Neural progenitor cell (in vitro differentiated cells): ENCODE measurements at regions not wholly inside any gene's neighbourhood (a gene's known extent, or its start where the extent isn't known, plus 50 kb on each side); places are given as distances from the start of the nearest gene placed in this dataset.

Source experiments
- DNase-seq: peaks from one replicate; pipeline ENCODE4 v3.0.0-alpha.2; 2016; ENCODE audit warnings: low spot score
- H2AFZ ChIP-seq: fragments of 200-600 bp; sonication (generic); replicated peaks from 2 replicates; pipeline ENCODE4 v1.6.1; 2016; ENCODE audit warnings: antibody characterized with exemption
- H3F3A ChIP-seq: fragments of 200-600 bp; sonication (generic); 2 replicates; pipeline ENCODE4 v1.6.1; 2016; ENCODE audit warnings: antibody characterized with exemption, low read depth
- H3K27ac ChIP-seq: fragments of 200-600 bp; sonication (generic); 2 replicates; pipeline ENCODE4 v1.5.1; 2016; ENCODE audit warnings: mild to moderate bottlenecking
- H3K27me3 ChIP-seq: fragments of 200-600 bp; sonication (generic); 2 replicates; pipeline ENCODE4 v1.6.1; 2016; ENCODE audit warnings: mild to moderate bottlenecking, moderate library complexity
- H3K36me3 ChIP-seq: fragments of 200-600 bp; sonication (generic); 2 replicates; pipeline ENCODE4 v1.5.1; 2016
- H3K4me1 ChIP-seq: fragments of 200-600 bp; sonication (generic); 2 replicates; pipeline ENCODE4 v1.6.1; 2016; ENCODE audit warnings: mixed run types
- H3K4me2 ChIP-seq: fragments of 200-600 bp; sonication (generic); 2 replicates; pipeline ENCODE4 v1.6.1; 2016
- H3K4me3 ChIP-seq: fragments of 200-600 bp; sonication (generic); 2 replicates; pipeline ENCODE4 v1.5.1; 2016
- H3K79me2 ChIP-seq: fragments of 200-600 bp; sonication (generic); 2 replicates; pipeline ENCODE4 v1.6.1; 2016; ENCODE audit warnings: low read depth
- H3K9ac ChIP-seq: fragments of 200-600 bp; sonication (generic); 2 replicates; pipeline ENCODE4 v1.6.1; 2016
- H3K9me3 ChIP-seq: fragments of 200-600 bp; sonication (generic); 2 replicates; pipeline ENCODE4 v1.5.1; 2016; ENCODE audit warnings: low read depth
- H4K20me1 ChIP-seq: fragments of 200-600 bp; sonication (generic); 2 replicates; pipeline ENCODE4 v1.6.1; 2016; ENCODE audit warnings: low read depth
- H3K27ac Mint-ChIP-seq: 3 replicates; pipeline ENCODE4 v1.8.0; 2021; ENCODE audit warnings: mixed read lengths
- H3K27me3 Mint-ChIP-seq: 2 replicates; pipeline ENCODE4 v1.8.0; 2022; ENCODE audit warnings: low read depth, mild to moderate bottlenecking, inconsistent platforms, moderate library complexity, mixed read lengths; ENCODE audit not compliant: insufficient read depth
- H3K36me3 Mint-ChIP-seq: 3 replicates; pipeline ENCODE4 v1.8.0; 2021; ENCODE audit warnings: mixed read lengths
- H3K4me1 Mint-ChIP-seq: 3 replicates; pipeline ENCODE4 v1.8.0; 2021; ENCODE audit warnings: mixed read lengths
- H3K4me3 Mint-ChIP-seq: 3 replicates; pipeline ENCODE4 v1.8.0; 2021; ENCODE audit warnings: mild to moderate bottlenecking, moderate library complexity, mixed read lengths
- H3K9me3 Mint-ChIP-seq: 3 replicates; pipeline ENCODE4 v1.8.0; 2020; ENCODE audit warnings: mixed read lengths
- EZH2 ChIP-seq: fragments of 200-600 bp; sonication (generic); IDR thresholded peaks from 2 replicates; pipeline ENCODE4 v1.6.1; 2017; ENCODE audit warnings: antibody characterized with exemption, mild to moderate bottlenecking, moderate library complexity
- EZH2phosphoT487 ChIP-seq: fragments of 200-600 bp; sonication (generic); IDR thresholded peaks from 2 replicates; pipeline ENCODE4 v1.6.1; 2017; ENCODE audit warnings: antibody characterized with exemption
- TF ChIP-seq, protein P1 (sequence below): fragments of 200-600 bp; sonication (generic); IDR thresholded peaks from 2 replicates; pipeline ENCODE4 v1.5.1; 2017; ENCODE audit warnings: antibody characterized with exemption, mild to moderate bottlenecking

DNA sequence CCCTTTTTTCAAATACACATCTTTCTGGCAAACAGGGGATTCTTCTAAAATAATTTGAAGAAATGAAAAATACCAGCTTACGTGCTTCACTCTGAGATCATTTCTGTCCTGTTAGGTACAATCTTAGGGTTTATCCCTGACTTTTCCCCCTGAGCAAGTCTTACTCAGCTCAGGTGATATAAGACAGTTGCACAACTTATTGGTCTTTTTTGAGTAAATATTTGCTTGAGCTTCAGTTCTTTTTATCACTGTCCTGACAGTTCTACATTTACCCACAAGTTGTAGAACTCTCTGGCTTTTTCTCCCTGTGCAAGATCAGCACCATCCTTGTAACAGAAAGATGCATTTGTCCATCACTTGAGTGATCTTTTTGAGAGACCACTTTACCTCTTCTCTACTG lies 84.9 kb downstream of the MID1IP1 start:
- no peak overlapping the region for H3K9ac ChIP-seq
- no peaks in the 10 kb centered on the region for H4K20me1 ChIP-seq
- DNase-seq: no peak
- H3K27ac ChIP-seq: no peak overlapping the region
- H3K4me2 ChIP-seq: no peak overlapping the region
- no peaks in the 10 kb centered on the region for H3F3A ChIP-seq
- no peaks in the 10 kb centered on the region for H3K9me3 ChIP-seq
- no peak overlapping the region for H3K4me3 ChIP-seq
- Mint-ChIP-seq H3K27ac (no peak overlapping the region), H3K4me3 (no peak overlapping the region), H3K9me3 (peaks cover 8% of the 10 kb centered on the region), H3K36me3 (no peaks in the 10 kb centered on the region), H3K4me1 (no peaks in the 10 kb centered on the region), H3K27me3 (no peaks in the 10 kb centered on the region)
- H3K4me1 ChIP-seq: no peaks in the 10 kb centered on the region
- no peak overlapping the region for H2AFZ ChIP-seq
- no peak for TF ChIP-seq EZH2
- TF ChIP-seq, protein P1, sequence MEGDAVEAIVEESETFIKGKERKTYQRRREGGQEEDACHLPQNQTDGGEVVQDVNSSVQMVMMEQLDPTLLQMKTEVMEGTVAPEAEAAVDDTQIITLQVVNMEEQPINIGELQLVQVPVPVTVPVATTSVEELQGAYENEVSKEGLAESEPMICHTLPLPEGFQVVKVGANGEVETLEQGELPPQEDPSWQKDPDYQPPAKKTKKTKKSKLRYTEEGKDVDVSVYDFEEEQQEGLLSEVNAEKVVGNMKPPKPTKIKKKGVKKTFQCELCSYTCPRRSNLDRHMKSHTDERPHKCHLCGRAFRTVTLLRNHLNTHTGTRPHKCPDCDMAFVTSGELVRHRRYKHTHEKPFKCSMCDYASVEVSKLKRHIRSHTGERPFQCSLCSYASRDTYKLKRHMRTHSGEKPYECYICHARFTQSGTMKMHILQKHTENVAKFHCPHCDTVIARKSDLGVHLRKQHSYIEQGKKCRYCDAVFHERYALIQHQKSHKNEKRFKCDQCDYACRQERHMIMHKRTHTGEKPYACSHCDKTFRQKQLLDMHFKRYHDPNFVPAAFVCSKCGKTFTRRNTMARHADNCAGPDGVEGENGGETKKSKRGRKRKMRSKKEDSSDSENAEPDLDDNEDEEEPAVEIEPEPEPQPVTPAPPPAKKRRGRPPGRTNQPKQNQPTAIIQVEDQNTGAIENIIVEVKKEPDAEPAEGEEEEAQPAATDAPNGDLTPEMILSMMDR: no peak
- no peak for TF ChIP-seq EZH2phosphoT487
- no peaks in the 10 kb centered on the region for H3K79me2 ChIP-seq
- H3K27me3 ChIP-seq: no peaks in the 10 kb centered on the region
- no peaks in the 10 kb centered on the region for H3K36me3 ChIP-seq

GRCh38 chrX:38887222-38887621 lies 86.0 kb downstream of the MID1IP1 start:
- TF ChIP-seq EZH2 (no peak), EZH2phosphoT487 (no peak)
- TF ChIP-seq, protein P1: no peak
- H3K27ac Mint-ChIP-seq: no peak overlapping the region
- H2AFZ ChIP-seq: no peak overlapping the region
- no peaks in the 10 kb centered on the region for H3K4me1 ChIP-seq
- no peaks in the 10 kb centered on the region for H3K27me3 ChIP-seq
- no peaks in the 10 kb centered on the region for H3K79me2 ChIP-seq
- H3K27ac ChIP-seq: no peak overlapping the region
- H3K4me3 ChIP-seq: no peak overlapping the region
- H3F3A ChIP-seq: no peaks in the 10 kb centered on the region
- no peaks in the 10 kb centered on the region for H3K36me3 Mint-ChIP-seq
- H3K4me3 Mint-ChIP-seq: no peak overlapping the region
- H3K9me3 Mint-ChIP-seq: peaks cover 8% of the 10 kb centered on the region
- no peaks in the 10 kb centered on the region for H3K27me3 Mint-ChIP-seq
- no peak overlapping the region for H3K4me2 ChIP-seq
- no peak for DNase-seq
- H3K4me1 Mint-ChIP-seq: no peaks in the 10 kb centered on the region
- no peaks in the 10 kb centered on the region for H3K9me3 ChIP-seq
- no peaks in the 10 kb centered on the region for H4K20me1 ChIP-seq
- H3K9ac ChIP-seq: no peak overlapping the region
- no peaks in the 10 kb centered on the region for H3K36me3 ChIP-seq

DNA sequence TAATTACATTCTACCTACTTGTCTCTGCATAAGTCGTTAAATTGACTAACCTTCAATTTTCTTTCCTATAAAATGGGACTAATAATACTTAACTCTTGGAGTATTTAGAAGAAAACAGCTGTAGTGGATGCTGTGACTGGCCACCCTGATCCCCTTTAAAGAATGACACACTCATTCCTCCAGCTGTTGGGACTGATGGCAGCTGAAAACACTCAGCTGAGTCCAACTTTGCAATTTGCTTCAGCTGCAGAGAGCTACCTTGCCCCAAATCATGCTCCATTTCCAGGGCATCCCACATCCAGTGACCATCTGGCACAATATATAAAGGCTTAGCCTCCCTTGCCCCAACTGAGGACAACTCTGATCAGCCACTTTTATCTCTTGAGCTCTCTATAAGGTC lies 89.1 kb downstream of the MID1IP1 start:
- H3K4me1 Mint-ChIP-seq: no peaks in the 10 kb centered on the region
- H3K27me3 ChIP-seq: no peaks in the 10 kb centered on the region
- H3K4me3 Mint-ChIP-seq: no peak overlapping the region
- H3K9ac ChIP-seq: no peak overlapping the region
- peaks cover 2% of the 10 kb centered on the region for H3K27me3 Mint-ChIP-seq
- peaks cover 8% of the 10 kb centered on the region for H3K9me3 Mint-ChIP-seq
- TF ChIP-seq, protein P1: no peak
- TF ChIP-seq EZH2phosphoT487 (no peak), EZH2 (no peak)
- no peaks in the 10 kb centered on the region for H3K79me2 ChIP-seq
- H2AFZ ChIP-seq: no peak overlapping the region
- no peaks in the 10 kb centered on the region for H3K36me3 Mint-ChIP-seq
- H3K36me3 ChIP-seq: no peaks in the 10 kb centered on the region
- no peak overlapping the region for H3K4me3 ChIP-seq
- H4K20me1 ChIP-seq: no peaks in the 10 kb centered on the region
- no peaks in the 10 kb centered on the region for H3K4me1 ChIP-seq
- no peak overlapping the region for H3K4me2 ChIP-seq
- H3K27ac Mint-ChIP-seq: no peak overlapping the region
- H3F3A ChIP-seq: no peaks in the 10 kb centered on the region
- H3K27ac ChIP-seq: no peak overlapping the region
- no peaks in the 10 kb centered on the region for H3K9me3 ChIP-seq
- no peak for DNase-seq

DNA sequence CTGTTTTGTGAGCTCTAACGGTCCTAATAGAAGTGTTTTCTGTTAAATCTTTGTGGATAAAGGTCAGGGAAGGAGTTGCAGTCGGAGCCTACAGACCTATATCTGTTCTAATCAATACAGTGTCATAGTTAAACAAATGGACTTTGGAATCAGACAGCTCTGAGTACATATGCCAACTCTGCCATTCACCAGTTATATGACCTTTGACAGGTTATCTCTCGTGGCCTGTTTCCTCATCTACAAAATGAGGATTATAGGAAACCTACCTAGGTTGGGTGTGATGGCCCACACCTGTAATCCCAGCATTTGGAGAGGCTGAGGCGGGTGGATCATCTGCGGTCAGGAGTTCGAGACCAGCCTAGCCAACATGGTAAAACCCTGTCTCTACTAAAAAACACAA lies 89.7 kb downstream of the MID1IP1 start:
- no peak overlapping the region for H3K27ac Mint-ChIP-seq
- Histone ChIP-seq H3K4me3 (no peak overlapping the region), H3K27me3 (no peaks in the 10 kb centered on the region), H3K9me3 (no peaks in the 10 kb centered on the region), H3K36me3 (no peaks in the 10 kb centered on the region), H3K4me1 (no peaks in the 10 kb centered on the region), H3F3A (no peaks in the 10 kb centered on the region), H3K79me2 (no peaks in the 10 kb centered on the region), H3K4me2 (no peak overlapping the region), H2AFZ (no peak overlapping the region), H3K27ac (no peak overlapping the region), H4K20me1 (no peaks in the 10 kb centered on the region), H3K9ac (no peak overlapping the region)
- no peaks in the 10 kb centered on the region for H3K36me3 Mint-ChIP-seq
- TF ChIP-seq, protein P1: no peak
- TF ChIP-seq EZH2 (no peak), EZH2phosphoT487 (no peak)
- no peaks in the 10 kb centered on the region for H3K4me1 Mint-ChIP-seq
- peaks cover 8% of the 10 kb centered on the region for H3K9me3 Mint-ChIP-seq
- H3K4me3 Mint-ChIP-seq: no peak overlapping the region
- no peak for DNase-seq
- H3K27me3 Mint-ChIP-seq: peaks cover 2% of the 10 kb centered on the region
